C4-2B (cell line): ENCODE measurements at regions not wholly inside any gene's neighbourhood (a gene's known extent, or its start where the extent isn't known, plus 50 kb on each side); places are given as distances from the start of the nearest gene placed in this dataset.

Source experiments
- ZFX ChIP-seq: fragments of 450-650 bp; IDR thresholded peaks from 2 replicates; pipeline ENCODE4 v1.6.1; 2017
- TF ChIP-seq, protein P1 (sequence below): fragments of 450-650 bp; conservative IDR thresholded peaks from 2 replicates; pipeline ENCODE4 v1.5.1; 2017; ENCODE audit warnings: mild to moderate bottlenecking

DNA sequence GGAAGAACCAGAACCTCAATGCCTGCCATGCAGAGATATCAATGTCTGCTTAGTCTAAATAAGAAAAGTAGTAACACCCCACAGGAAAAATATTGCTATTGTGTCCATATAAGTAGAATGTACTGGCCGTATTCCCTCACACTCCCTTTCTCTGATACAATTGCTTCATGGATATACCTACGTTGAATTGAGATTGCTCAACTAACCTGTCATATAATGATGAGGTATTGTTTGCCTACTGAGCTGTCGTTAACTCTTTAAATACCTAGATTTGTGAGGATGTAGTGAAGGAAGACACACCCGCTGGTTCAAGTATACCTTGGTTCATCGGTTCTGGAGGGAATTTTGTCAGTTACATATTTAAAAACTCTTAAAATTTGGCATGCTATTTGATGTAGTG is 480.7 kb upstream of the TCF4 start:
- TF ChIP-seq, protein P1, sequence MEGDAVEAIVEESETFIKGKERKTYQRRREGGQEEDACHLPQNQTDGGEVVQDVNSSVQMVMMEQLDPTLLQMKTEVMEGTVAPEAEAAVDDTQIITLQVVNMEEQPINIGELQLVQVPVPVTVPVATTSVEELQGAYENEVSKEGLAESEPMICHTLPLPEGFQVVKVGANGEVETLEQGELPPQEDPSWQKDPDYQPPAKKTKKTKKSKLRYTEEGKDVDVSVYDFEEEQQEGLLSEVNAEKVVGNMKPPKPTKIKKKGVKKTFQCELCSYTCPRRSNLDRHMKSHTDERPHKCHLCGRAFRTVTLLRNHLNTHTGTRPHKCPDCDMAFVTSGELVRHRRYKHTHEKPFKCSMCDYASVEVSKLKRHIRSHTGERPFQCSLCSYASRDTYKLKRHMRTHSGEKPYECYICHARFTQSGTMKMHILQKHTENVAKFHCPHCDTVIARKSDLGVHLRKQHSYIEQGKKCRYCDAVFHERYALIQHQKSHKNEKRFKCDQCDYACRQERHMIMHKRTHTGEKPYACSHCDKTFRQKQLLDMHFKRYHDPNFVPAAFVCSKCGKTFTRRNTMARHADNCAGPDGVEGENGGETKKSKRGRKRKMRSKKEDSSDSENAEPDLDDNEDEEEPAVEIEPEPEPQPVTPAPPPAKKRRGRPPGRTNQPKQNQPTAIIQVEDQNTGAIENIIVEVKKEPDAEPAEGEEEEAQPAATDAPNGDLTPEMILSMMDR, result no peak
- no peak for TF ChIP-seq ZFX
